ENCODE measurements at regions not wholly inside any gene's neighbourhood (a gene's known extent, or its start where the extent isn't known, plus 50 kb on each side); places are given as distances from the start of the nearest gene placed in this dataset.

- DNase-seq (ENCODE audit: extremely low read depth, low read depth): no peak
- TF ChIP-seq CTCF (IDR thresholded peaks at IDR 0.05; ENCODE audit: low read depth, low read length, missing control alignments): no peak
- H3K4me3 ChIP-seq (replicated peaks; ENCODE audit: low read depth, low read length): no peak overlapping the region
Measured at GRCh38 chr12:58217130-58217529, 275.8 kb downstream of the ATP23 start.

GRCh38 chr12:58224536-58225105 is 283.3 kb downstream of the ATP23 start:
- no peak for TF ChIP-seq CTCF (IDR thresholded peaks at IDR 0.05; ENCODE audit: low read depth, low read length, missing control alignments)
- no peak overlapping the region for H3K4me3 ChIP-seq (replicated peaks; ENCODE audit: low read depth, low read length)
- DNase-seq (ENCODE audit: extremely low read depth, low read depth): no peak

GRCh38 chr12:58225203-58225877 is 284.0 kb downstream of the ATP23 start:
- no peak for DNase-seq (ENCODE audit: extremely low read depth, low read depth)
- no peak overlapping the region for H3K4me3 ChIP-seq (replicated peaks; ENCODE audit: low read depth, low read length)
- TF ChIP-seq CTCF (IDR thresholded peaks at IDR 0.05; ENCODE audit: low read depth, low read length, missing control alignments): no peak

GRCh38 chr12:58233886-58234285 is 292.5 kb downstream of the ATP23 start:
- no peak overlapping the region for H3K4me3 ChIP-seq (replicated peaks; ENCODE audit: low read depth, low read length)
- DNase-seq (ENCODE audit: extremely low read depth, low read depth): no peak
- TF ChIP-seq CTCF (IDR thresholded peaks at IDR 0.05; ENCODE audit: low read depth, low read length, missing control alignments): no peak

- TF ChIP-seq CTCF (IDR thresholded peaks at IDR 0.05; ENCODE audit: low read depth, low read length, missing control alignments): no peak
- DNase-seq (ENCODE audit: extremely low read depth, low read depth): no peak
- H3K4me3 ChIP-seq (replicated peaks; ENCODE audit: low read depth, low read length): no peak overlapping the region
Measured at GRCh38 chr12:58238411-58238810, 297.0 kb downstream of the ATP23 start.

- DNase-seq (ENCODE audit: extremely low read depth, low read depth): no peak
- no peak for TF ChIP-seq CTCF (IDR thresholded peaks at IDR 0.05; ENCODE audit: low read depth, low read length, missing control alignments)
- H3K4me3 ChIP-seq (replicated peaks; ENCODE audit: low read depth, low read length): no peak overlapping the region
Measured at GRCh38 chr12:58241099-58241498, 299.7 kb downstream of the ATP23 start.

All from HFF-Myc (cell line).